OCI-LY1 (cell line): ENCODE measurements at regions not wholly inside any gene's neighbourhood (a gene's known extent, or its start where the extent isn't known, plus 50 kb on each side); places are given as distances from the start of the nearest gene placed in this dataset.

Source experiments
- EZH2 ChIP-seq: fragments of 200-600 bp; sonication (generic), shearing (Covaris generic); IDR thresholded peaks from 2 replicates; pipeline ENCODE4 v1.8.0; 2017; ENCODE audit warnings: borderline replicate concordance, mixed run types, mild to moderate bottlenecking, antibody characterized with exemption, low read length, moderate library complexity, mixed read lengths
- TF ChIP-seq, protein P1 (sequence below): fragments of 200-600 bp; sonication (generic), shearing (Covaris generic); IDR thresholded peaks from 2 replicates; pipeline ENCODE4 v1.5.1; 2017; ENCODE audit warnings: mild to moderate bottlenecking, antibody characterized with exemption, low read length, moderate library complexity, mixed read lengths

GRCh38 chr12:46983959-46984841 is 95.2 kb upstream of the PCED1B start:
- TF ChIP-seq, protein P1, sequence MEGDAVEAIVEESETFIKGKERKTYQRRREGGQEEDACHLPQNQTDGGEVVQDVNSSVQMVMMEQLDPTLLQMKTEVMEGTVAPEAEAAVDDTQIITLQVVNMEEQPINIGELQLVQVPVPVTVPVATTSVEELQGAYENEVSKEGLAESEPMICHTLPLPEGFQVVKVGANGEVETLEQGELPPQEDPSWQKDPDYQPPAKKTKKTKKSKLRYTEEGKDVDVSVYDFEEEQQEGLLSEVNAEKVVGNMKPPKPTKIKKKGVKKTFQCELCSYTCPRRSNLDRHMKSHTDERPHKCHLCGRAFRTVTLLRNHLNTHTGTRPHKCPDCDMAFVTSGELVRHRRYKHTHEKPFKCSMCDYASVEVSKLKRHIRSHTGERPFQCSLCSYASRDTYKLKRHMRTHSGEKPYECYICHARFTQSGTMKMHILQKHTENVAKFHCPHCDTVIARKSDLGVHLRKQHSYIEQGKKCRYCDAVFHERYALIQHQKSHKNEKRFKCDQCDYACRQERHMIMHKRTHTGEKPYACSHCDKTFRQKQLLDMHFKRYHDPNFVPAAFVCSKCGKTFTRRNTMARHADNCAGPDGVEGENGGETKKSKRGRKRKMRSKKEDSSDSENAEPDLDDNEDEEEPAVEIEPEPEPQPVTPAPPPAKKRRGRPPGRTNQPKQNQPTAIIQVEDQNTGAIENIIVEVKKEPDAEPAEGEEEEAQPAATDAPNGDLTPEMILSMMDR = peak; percentile 83
- no peak for TF ChIP-seq EZH2
